ENCODE measurements at regions not wholly inside any gene's neighbourhood (a gene's known extent, or its start where the extent isn't known, plus 50 kb on each side); places are given as distances from the start of the nearest gene placed in this dataset.

GRCh38 chr15:67980773-67981685, 73.1 kb upstream of the PIAS1 start:
- Histone ChIP-seq H3K27ac (ENCODE audit: low read length) (no peak overlapping the region), H3K4me1 (ENCODE audit: low read length) (no peaks in the 10 kb centered on the region), H3K36me3 (replicated peaks; ENCODE audit: insufficient read depth, low read length) (no peaks in the 10 kb centered on the region), H3F3A (ENCODE audit: insufficient read depth, low read length) (no peaks in the 10 kb centered on the region), H3K9ac (ENCODE audit: low read length) (no peak overlapping the region), H3K79me2 (ENCODE audit: low read length) (no peaks in the 10 kb centered on the region), H3K4me3 (ENCODE audit: low read length) (no peak overlapping the region), H3K27me3 (replicated peaks; ENCODE audit: insufficient read depth, low read length) (no peaks in the 10 kb centered on the region), H3K4me2 (ENCODE audit: low read depth, low read length) (no peak overlapping the region), H3K9me3 (replicated peaks; ENCODE audit: insufficient read depth, low read length) (no peaks in the 10 kb centered on the region), H3K9me2 (replicated peaks; ENCODE audit: insufficient read depth, low read length) (no peaks in the 10 kb centered on the region), H4K20me1 (ENCODE audit: insufficient read depth, low read length) (no peaks in the 10 kb centered on the region), H2AFZ (ENCODE audit: low read length) (no peak overlapping the region)
- TF ChIP-seq CTCF (IDR thresholded peaks at IDR 0.05; ENCODE audit: low read length) (no peak), EZH2 (optimal IDR thresholded peaks at IDR 0.05; ENCODE audit: low read depth, low read length) (no peak), EZH2phosphoT487 (IDR thresholded peaks at IDR 0.05; ENCODE audit: low read length) (no peak)
- DNase-seq: no peak

DNA sequence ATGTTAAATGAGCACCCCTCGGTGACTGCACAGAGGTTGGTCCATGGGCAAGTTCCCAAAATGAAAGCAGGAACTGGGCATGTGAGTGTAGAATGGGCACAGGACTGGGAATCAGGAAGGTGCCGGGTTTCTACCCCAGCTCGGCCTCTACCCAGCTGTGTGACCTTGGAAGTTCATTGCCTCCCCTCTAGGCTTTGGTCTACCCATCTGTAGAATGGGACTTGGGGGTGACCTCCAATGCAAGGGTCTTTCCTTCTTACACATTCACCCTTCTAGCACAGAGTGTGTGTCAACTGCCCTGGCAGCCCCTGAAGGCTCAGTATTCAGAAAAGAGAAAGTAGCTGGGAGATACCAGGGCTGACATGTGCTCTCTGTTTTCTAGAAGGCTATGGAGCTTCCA, 72.3 kb upstream of the PIAS1 start:
- no peaks in the 10 kb centered on the region for H3K36me3 ChIP-seq (replicated peaks; ENCODE audit: insufficient read depth, low read length)
- DNase-seq: no peak
- H3K4me1 ChIP-seq (ENCODE audit: low read length): no peaks in the 10 kb centered on the region
- H3K4me3 ChIP-seq (ENCODE audit: low read length): no peak overlapping the region
- TF ChIP-seq EZH2phosphoT487 (IDR thresholded peaks at IDR 0.05; ENCODE audit: low read length) (no peak), CTCF (IDR thresholded peaks at IDR 0.05; ENCODE audit: low read length) (no peak), EZH2 (optimal IDR thresholded peaks at IDR 0.05; ENCODE audit: low read depth, low read length) (no peak)
- H2AFZ ChIP-seq (ENCODE audit: low read length): no peak overlapping the region
- H3K4me2 ChIP-seq (ENCODE audit: low read depth, low read length): no peak overlapping the region
- H3F3A ChIP-seq (ENCODE audit: insufficient read depth, low read length): no peaks in the 10 kb centered on the region
- no peaks in the 10 kb centered on the region for H3K79me2 ChIP-seq (ENCODE audit: low read length)
- no peaks in the 10 kb centered on the region for H3K9me3 ChIP-seq (replicated peaks; ENCODE audit: insufficient read depth, low read length)
- no peaks in the 10 kb centered on the region for H3K27me3 ChIP-seq (replicated peaks; ENCODE audit: insufficient read depth, low read length)
- no peak overlapping the region for H3K9ac ChIP-seq (ENCODE audit: low read length)
- no peak overlapping the region for H3K27ac ChIP-seq (ENCODE audit: low read length)
- H3K9me2 ChIP-seq (replicated peaks; ENCODE audit: insufficient read depth, low read length): no peaks in the 10 kb centered on the region
- H4K20me1 ChIP-seq (ENCODE audit: insufficient read depth, low read length): no peaks in the 10 kb centered on the region

GRCh38 chr15:67991706-67992105, 62.4 kb upstream of the PIAS1 start:
- Histone ChIP-seq H3K27ac (ENCODE audit: low read length) (no peak overlapping the region), H3K9me2 (replicated peaks; ENCODE audit: insufficient read depth, low read length) (no peaks in the 10 kb centered on the region), H3K9ac (ENCODE audit: low read length) (no peak overlapping the region), H2AFZ (ENCODE audit: low read length) (no peak overlapping the region), H3K4me1 (ENCODE audit: low read length) (no peaks in the 10 kb centered on the region), H3K4me2 (ENCODE audit: low read depth, low read length) (no peak overlapping the region), H3K79me2 (ENCODE audit: low read length) (no peaks in the 10 kb centered on the region), H4K20me1 (ENCODE audit: insufficient read depth, low read length) (no peaks in the 10 kb centered on the region), H3K36me3 (replicated peaks; ENCODE audit: insufficient read depth, low read length) (no peaks in the 10 kb centered on the region), H3K9me3 (replicated peaks; ENCODE audit: insufficient read depth, low read length) (no peaks in the 10 kb centered on the region), H3K27me3 (replicated peaks; ENCODE audit: insufficient read depth, low read length) (no peaks in the 10 kb centered on the region), H3K4me3 (ENCODE audit: low read length) (no peak overlapping the region), H3F3A (ENCODE audit: insufficient read depth, low read length) (no peaks in the 10 kb centered on the region)
- no peak for TF ChIP-seq EZH2 (optimal IDR thresholded peaks at IDR 0.05; ENCODE audit: low read depth, low read length)
- TF ChIP-seq CTCF (IDR thresholded peaks at IDR 0.05; ENCODE audit: low read length): no peak
- TF ChIP-seq EZH2phosphoT487 (IDR thresholded peaks at IDR 0.05; ENCODE audit: low read length): no peak
- no peak for DNase-seq

All from MM.1S (cell line).